WERI-Rb-1 (cell line): ENCODE measurements at regions not wholly inside any gene's neighbourhood (a gene's known extent, or its start where the extent isn't known, plus 50 kb on each side); places are given as distances from the start of the nearest gene placed in this dataset.

Experiments
- DNase-seq: peaks from one replicate; pipeline ENCODE4 v3.0.0-alpha.2; 2020
- H3K27ac ChIP-seq: fragments of 250-450 bp; sonication (Bioruptor Pico); 2 replicates; pipeline ENCODE4 v1.5.1; 2020; ENCODE audit warnings: mild to moderate bottlenecking, moderate library complexity
- H3K27me3 ChIP-seq: fragments of 250-450 bp; sonication (Bioruptor Pico); 2 replicates; pipeline ENCODE4 v1.5.1; 2021; ENCODE audit warnings: mild to moderate bottlenecking, low read depth, moderate library complexity; ENCODE audit not compliant: insufficient read depth, severe bottlenecking
- H3K36me3 ChIP-seq: fragments of 250-450 bp; sonication (Bioruptor Pico); 2 replicates; pipeline ENCODE4 v1.5.1; 2020; ENCODE audit warnings: mild to moderate bottlenecking, moderate library complexity
- H3K4me3 ChIP-seq: 2 replicates; pipeline ENCODE4 v1.5.1; 2011; ENCODE audit warnings: low read depth, mild to moderate bottlenecking, control low read depth, low read length
- H3K9me3 ChIP-seq: fragments of 250-450 bp; sonication (Bioruptor Pico); 2 replicates; pipeline ENCODE4 v1.5.1; 2021; ENCODE audit warnings: mild to moderate bottlenecking, moderate library complexity; ENCODE audit not compliant: severe bottlenecking
- CTCF ChIP-seq: IDR thresholded peaks from 2 replicates; pipeline ENCODE4 v1.5.1; 2011; ENCODE audit warnings: low read depth, mild to moderate bottlenecking, control low read depth, inconsistent platforms, low read length

GRCh38 chr7:17625043-17625442, 315.3 kb downstream of the SNX13 start:
- H3K9me3 ChIP-seq = no peaks in the 10 kb centered on the region
- no peak for DNase-seq
- peak overlapping the region; percentile 10; the same call in 1 of the 2 replicates for H3K27ac ChIP-seq
- no peaks in the 10 kb centered on the region for H3K36me3 ChIP-seq
- no peak overlapping the region for H3K4me3 ChIP-seq
- H3K27me3 ChIP-seq = no peaks in the 10 kb centered on the region
- TF ChIP-seq CTCF = no peak

- no peaks in the 10 kb centered on the region for H3K27me3 ChIP-seq
- TF ChIP-seq CTCF = no peak
- H3K36me3 ChIP-seq = no peaks in the 10 kb centered on the region
- DNase-seq = no peak
- no peak overlapping the region for H3K4me3 ChIP-seq
- H3K9me3 ChIP-seq = no peaks in the 10 kb centered on the region
- no peak overlapping the region for H3K27ac ChIP-seq
Observed at GRCh38 chr7:17626235-17626634, 314.1 kb downstream of the SNX13 start.

DNA sequence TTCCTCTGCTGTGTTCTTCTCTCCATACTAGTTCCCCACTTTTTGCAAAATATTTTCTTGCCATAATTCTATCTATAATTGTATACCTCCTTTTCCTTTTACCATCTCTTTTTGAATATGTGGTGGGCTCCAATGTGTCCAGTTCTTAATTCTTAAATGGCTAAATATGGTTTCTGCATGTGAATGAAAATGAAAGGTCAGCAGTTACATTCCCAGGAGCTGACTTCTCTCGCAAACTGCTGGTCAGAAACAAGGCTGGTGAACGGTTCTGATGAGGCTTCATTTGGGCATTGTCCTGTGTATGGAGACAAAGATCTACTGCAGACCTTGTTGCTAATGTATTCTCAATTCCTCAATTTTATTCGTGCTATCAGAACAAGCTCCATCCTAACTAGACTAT, 309.2 kb downstream of the SNX13 start:
- H3K4me3 ChIP-seq = no peak overlapping the region
- DNase-seq = no peak
- no peaks in the 10 kb centered on the region for H3K9me3 ChIP-seq
- TF ChIP-seq CTCF = no peak
- no peak overlapping the region for H3K27ac ChIP-seq
- H3K36me3 ChIP-seq = no peaks in the 10 kb centered on the region
- H3K27me3 ChIP-seq = no peaks in the 10 kb centered on the region

GRCh38 chr7:17632384-17632783, 307.9 kb downstream of the SNX13 start:
- DNase-seq = no peak
- no peak for TF ChIP-seq CTCF
- no peaks in the 10 kb centered on the region for H3K27me3 ChIP-seq
- no peaks in the 10 kb centered on the region for H3K36me3 ChIP-seq
- H3K27ac ChIP-seq = no peak overlapping the region
- H3K4me3 ChIP-seq = no peak overlapping the region
- no peaks in the 10 kb centered on the region for H3K9me3 ChIP-seq

DNA sequence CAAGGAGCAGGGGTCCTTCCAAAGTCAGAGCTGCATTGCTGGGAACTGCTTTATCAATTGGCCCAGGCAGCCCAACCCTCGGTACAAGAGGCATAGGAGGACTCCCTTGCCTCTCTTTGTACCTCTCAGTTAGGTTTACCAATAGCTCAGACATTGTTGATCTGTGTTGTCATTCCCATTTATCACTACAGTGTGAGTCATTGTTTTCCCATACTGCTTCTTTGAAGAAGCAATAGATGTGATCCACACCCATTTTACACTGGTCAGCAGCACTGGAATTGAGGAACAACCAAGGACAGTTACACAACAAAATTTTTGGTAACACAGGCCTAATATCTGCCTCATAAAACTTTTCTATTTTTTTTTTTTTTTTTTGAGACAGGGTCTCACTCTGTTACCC, 307.2 kb downstream of the SNX13 start:
- no peak for TF ChIP-seq CTCF
- no peak for DNase-seq
- no peak overlapping the region for H3K4me3 ChIP-seq
- no peaks in the 10 kb centered on the region for H3K36me3 ChIP-seq
- H3K27me3 ChIP-seq = no peaks in the 10 kb centered on the region
- no peak overlapping the region for H3K27ac ChIP-seq
- no peaks in the 10 kb centered on the region for H3K9me3 ChIP-seq

GRCh38 chr7:17638727-17639126, 301.6 kb downstream of the SNX13 start:
- H3K27ac ChIP-seq = peak overlapping the region; percentile 47
- DNase-seq = peak; percentile 91

More at GRCh38 chr7:17638727-17639126, 301.6 kb downstream of the SNX13 start:
- TF ChIP-seq CTCF = no peak
- Histone ChIP-seq H3K27me3 (no peaks in the 10 kb centered on the region), H3K36me3 (no peaks in the 10 kb centered on the region), H3K4me3 (no peak overlapping the region), H3K9me3 (no peaks in the 10 kb centered on the region)
